Stimulated activated CD4-positive, alpha-beta T cell treated with anti-CD3 and anti-CD28 coated beads, Interleukin-12 subunit alpha, Interleukin-12 subunit beta, amount 100 ng/mL, for 24 hours (primary cell): ENCODE measurements at regions not wholly inside any gene's neighbourhood (a gene's known extent, or its start where the extent isn't known, plus 50 kb on each side); places are given as distances from the start of the nearest gene placed in this dataset.

ENCODE experiments used
- DNase-seq, 2 experiments: peaks; one replicate each; pipeline ENCODE4 v3.0.0-alpha.2; 2020; ENCODE audit warnings: low read depth in 2 of 2

GRCh38 chr5:175243441-175243840 is 200.5 kb downstream of the DRD1 start:
- DNase-seq = no peak

DNA sequence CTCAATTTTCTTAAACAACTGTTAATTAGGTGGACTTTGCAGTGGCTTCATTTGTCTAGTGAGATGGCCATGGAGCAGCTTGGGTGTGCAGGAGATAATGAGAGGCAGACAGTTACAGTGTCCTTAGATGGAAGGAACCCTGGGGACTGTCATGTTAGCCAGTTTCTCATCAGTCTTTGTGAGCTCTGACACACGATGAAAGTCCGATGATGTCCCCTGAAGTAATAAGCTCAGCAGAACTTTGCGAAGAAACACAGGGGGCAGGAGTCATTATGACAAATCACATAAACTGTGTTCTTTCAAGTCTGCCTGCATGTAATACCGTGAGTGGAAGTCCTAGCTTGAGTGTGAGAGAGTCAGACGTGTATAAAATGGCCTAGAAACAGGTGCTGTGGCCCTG is 201.8 kb downstream of the DRD1 start:
- DNase-seq = no peak

GRCh38 chr5:175238326-175238725 is 205.7 kb downstream of the DRD1 start:
- no peak for DNase-seq

GRCh38 chr5:175236176-175236575 is 207.8 kb downstream of the DRD1 start:
- DNase-seq = no peak

- no peak for DNase-seq
These were observed 208.6 kb downstream of the DRD1 start for GRCh38 chr5:175235251-175235960.

DNA sequence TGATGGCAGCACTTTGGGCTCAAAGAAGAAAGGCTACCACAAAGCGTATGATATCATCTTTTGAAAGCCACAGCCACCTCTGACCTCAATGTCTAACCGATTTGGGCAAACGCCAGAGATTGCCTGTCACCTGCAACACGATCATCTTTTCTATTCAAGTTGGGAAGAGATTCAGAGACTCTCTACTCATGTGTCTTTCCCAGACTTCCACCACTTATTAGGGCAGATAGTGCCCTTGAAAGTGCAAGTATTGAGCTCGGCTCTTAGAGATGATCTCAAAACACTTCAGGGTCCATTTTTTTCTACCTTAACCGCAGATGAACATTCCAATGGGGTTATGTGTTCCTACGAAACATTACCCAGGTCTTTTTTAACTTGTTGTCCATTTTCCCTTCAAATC is 213.7 kb downstream of the DRD1 start:
- DNase-seq = no peak

- DNase-seq = no peak
These were observed 217.5 kb downstream of the DRD1 start for GRCh38 chr5:175226506-175226905.

DNA sequence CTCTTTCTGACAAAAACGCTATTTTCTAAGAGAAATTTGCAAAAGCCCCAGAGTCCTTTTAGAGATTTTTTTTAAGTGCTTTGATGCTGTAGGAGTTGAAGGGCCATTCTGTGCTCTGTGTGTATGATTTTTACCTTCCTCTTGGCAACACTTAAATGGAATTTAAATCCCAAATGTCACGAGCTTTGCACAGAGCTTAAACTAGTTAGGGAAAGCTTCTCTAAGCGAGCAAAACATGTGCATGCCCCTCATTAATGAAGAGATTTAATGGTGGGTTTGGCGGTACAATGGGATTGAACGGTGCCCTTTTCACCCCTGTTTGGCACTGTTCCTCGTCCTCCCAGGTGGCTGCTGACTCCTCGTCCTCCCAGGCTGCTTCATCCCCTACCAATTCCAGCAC is 220.7 kb downstream of the DRD1 start:
- no peak for DNase-seq

DNA sequence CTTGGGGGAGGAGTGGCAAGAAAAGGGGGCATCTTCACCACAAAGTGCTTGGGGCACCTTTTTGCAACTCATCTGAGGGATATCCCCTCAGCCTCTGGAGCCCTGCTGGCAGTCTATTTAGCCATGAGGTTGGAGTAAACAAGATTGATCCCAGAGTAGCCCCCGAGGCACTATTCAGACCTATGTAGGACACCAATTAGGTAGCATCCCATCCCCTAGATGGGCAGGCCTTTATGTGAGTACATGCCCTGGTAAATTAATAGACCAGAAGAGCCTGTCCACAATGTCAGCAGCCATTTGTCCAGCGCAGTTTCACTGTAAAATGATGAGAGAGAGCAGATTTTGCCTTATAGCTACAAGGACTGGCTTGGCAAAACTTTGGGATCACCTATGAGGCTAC is 221.4 kb downstream of the DRD1 start:
- no peak for DNase-seq

GRCh38 chr5:175220549-175220948 is 223.4 kb downstream of the DRD1 start:
- DNase-seq = no peak

DNA sequence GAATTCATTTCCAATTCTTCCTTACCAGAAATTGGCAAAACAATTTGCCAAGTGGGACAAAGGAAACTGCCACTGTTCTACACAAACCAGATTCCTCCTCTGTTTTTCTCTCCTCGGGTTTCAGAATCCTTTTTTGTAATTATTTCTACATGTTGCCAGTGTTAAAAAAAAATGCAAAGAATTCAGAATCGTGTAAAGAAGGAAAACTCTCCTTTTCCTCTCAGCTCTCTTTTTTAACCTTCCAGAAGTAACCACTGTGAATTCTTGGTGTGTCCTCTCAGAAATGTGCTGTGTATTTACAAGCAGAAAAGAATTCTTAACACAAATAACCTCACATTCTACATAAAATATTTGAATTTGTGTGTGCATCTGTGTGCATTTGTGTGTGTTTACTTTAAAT is 224.6 kb downstream of the DRD1 start:
- no peak for DNase-seq

- DNase-seq = no peak
These were observed 227.0 kb downstream of the DRD1 start for GRCh38 chr5:175216991-175217390.

DNA sequence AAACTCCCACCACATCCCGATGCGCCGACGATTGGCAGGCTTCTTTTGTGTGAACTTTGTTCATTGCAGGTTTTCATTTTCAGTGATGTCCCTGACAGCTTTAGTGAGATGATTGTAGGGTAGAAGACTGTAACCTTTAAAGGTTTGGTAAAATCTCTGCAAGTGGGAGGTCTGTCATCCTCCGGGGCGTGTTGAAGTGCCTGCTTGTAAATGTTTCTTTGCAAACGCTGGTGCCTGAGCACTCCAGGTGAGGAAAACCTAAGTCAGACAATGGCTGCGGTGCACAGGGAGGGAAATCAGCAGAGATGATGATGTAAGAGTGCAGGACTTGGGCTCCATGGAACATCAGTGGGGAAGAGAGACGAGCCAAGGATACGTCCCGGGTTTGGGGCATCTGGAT is 228.1 kb downstream of the DRD1 start:
- no peak for DNase-seq

DNA sequence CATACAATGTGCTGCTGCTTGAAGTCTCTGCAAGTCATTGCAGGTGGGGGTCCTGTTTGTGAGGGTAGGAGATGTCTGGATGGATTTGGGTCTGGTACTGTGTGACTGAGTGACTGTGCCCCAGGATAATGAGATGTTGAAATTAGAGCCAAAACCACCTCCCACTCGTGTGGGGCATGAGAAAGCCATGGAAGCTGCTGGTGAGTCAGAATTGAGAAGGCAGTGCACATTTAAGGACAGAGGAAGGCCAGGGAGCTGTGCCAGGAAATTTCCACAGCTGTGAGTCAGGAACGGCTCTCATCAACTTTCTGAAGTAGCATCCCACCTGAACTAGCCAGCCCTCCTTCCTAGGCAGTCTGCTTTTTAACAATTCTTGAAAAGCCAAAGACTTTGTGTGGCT is 229.8 kb downstream of the DRD1 start:
- no peak for DNase-seq

DNA sequence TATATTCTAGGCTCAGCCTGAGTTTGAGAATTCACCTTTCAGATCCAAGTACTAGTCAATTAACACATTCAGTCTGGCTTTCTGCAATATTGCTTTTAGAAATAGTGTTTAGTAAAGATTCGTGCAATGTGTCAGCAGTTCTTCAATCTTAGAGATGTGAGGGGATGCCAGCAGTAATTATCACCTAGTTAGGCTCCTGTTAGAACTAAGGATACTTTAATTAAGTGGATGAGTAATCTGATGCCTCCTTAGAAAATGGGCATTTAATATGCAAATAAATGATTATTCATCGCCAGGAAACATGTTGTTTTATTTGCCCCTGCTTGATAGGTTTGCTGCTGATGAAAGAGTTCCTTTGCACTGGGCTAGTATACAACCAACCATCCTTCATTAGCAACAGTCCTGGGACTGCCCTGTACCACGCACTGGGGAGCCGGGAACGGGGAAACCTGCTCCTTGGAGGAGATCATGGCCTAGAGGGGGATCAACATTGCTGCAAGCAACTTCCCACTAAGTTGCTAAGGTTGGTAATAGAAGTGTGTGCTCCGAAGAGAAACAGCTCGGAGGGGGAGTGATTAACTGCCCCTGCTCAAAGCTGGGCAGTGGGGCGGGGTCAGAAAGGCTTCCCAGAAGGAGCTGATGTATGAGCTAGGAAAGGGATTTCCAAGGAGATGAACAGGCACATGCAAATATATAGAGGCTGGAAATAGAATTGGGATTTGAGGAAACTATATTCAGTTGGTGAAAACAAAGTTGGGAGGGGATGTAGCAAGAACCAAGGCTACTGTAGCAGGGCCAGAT is 231.8 kb downstream of the DRD1 start:
- no peak for DNase-seq

GRCh38 chr5:175207321-175208040 is 236.5 kb downstream of the DRD1 start:
- no peak for DNase-seq

GRCh38 chr5:175206669-175207068 is 237.3 kb downstream of the DRD1 start:
- no peak for DNase-seq

DNA sequence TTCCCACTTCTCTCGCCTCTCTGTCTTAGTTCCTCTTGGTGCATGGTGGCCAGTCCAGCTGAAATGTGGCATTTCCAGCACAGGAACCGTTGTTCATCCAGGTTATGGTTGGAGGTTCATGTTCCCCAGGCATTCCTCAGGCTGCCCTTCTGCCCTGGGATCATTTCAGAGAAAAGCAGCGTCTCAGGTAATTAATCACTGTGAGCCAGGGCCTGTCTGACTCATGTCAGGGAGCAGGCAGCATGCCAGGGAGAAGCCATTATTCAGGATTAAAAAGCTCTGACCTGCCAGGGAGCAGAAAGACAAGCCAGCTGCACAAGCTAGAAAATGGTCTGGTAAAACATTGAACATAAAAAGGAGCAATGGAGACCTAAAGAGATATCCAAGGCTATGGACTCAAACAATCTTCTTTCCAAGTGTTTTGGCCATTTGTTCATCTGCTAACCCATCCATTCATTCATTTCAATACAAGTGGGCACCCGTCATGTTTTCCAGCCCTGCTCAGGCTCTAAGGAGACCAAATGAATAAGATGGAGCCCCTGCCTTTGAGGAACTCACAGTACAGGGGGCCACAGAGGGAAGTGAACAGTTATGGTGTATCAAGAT is 241.4 kb downstream of the DRD1 start:
- no peak for DNase-seq

GRCh38 chr5:175201393-175201792 is 242.6 kb downstream of the DRD1 start:
- no peak for DNase-seq

GRCh38 chr5:175195698-175196656 is 248.0 kb downstream of the DRD1 start:
- DNase-seq = no peak

DNA sequence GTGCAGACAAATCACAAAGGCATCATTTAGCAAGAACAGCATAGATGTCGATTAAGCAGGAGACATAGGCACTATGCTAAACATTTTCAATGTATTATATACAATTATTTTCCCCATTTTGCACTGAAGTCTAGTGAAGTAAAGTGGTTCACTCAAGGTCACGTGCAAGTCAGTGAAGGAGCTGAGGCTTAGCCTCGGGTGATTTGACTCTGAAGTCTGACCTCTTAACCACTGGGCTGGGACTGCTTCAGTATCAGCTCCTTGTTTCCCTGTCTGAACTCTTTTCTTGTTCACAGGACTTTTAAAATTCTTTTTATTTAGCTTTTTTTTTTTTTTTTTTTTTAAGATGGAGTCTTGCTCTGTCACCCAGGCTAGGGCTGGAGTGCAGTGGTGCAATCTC is 262.7 kb downstream of the DRD1 start:
- DNase-seq = no peak
